Hepatocyte (in vitro differentiated cells): ENCODE measurements at regions not wholly inside any gene's neighbourhood (a gene's known extent, or its start where the extent isn't known, plus 50 kb on each side); places are given as distances from the start of the nearest gene placed in this dataset.

Experiments used
- DNase-seq: peaks from one replicate; pipeline ENCODE4 v3.0.0-alpha.2; 2016; ENCODE audit warnings: low spot score
- H2AFZ ChIP-seq: fragments of 200-600 bp; sonication (generic); 2 replicates; pipeline ENCODE4 v1.6.0; 2016; ENCODE audit warnings: antibody characterized with exemption, mild to moderate bottlenecking
- H3K27ac ChIP-seq: fragments of 200-600 bp; sonication (generic); 2 replicates; pipeline ENCODE4 v1.5.1; 2016; ENCODE audit warnings: mild to moderate bottlenecking
- H3K27me3 ChIP-seq: fragments of 200-600 bp; sonication (generic); 2 replicates; pipeline ENCODE4 v1.6.1; 2016
- H3K36me3 ChIP-seq: fragments of 200-600 bp; sonication (generic); replicated peaks from 2 replicates; pipeline ENCODE4 v1.5.1; 2016; ENCODE audit warnings: low read depth; ENCODE audit not compliant: insufficient read depth
- H3K4me1 ChIP-seq: fragments of 200-600 bp; sonication (generic); 2 replicates; pipeline ENCODE4 v1.5.1; 2016; ENCODE audit warnings: mild to moderate bottlenecking, moderate library complexity; ENCODE audit not compliant: insufficient read depth
- H3K4me2 ChIP-seq: fragments of 200-600 bp; sonication (generic); 2 replicates; pipeline ENCODE4 v1.6.0; 2016
- H3K4me3 ChIP-seq: fragments of 200-600 bp; sonication (generic); 2 replicates; pipeline ENCODE4 v1.5.1; 2016; ENCODE audit warnings: mild to moderate bottlenecking
- H3K79me2 ChIP-seq: fragments of 200-600 bp; sonication (generic); 2 replicates; pipeline ENCODE4 v1.6.0; 2017; ENCODE audit warnings: mild to moderate bottlenecking
- H3K9me2 ChIP-seq: fragments of 200-600 bp; sonication (generic); replicated peaks from 2 replicates; pipeline ENCODE4 v1.6.0; 2017; ENCODE audit warnings: mild to moderate bottlenecking; ENCODE audit not compliant: insufficient read depth
- H3K9me3 ChIP-seq: fragments of 200-600 bp; sonication (generic); 2 replicates; pipeline ENCODE4 v1.5.1; 2016; ENCODE audit warnings: low read depth, mild to moderate bottlenecking
- H4K20me1 ChIP-seq: fragments of 200-600 bp; sonication (generic); 2 replicates; pipeline ENCODE4 v1.6.0; 2016; ENCODE audit warnings: mild to moderate bottlenecking; ENCODE audit not compliant: insufficient read depth, poor library complexity, severe bottlenecking
- CTCF ChIP-seq: fragments of 200-600 bp; sonication (generic); IDR thresholded peaks from 2 replicates; pipeline ENCODE4 v1.5.1; 2016; ENCODE audit warnings: antibody characterized with exemption, mild to moderate bottlenecking; ENCODE audit not compliant: poor library complexity
- EZH2 ChIP-seq: fragments of 200-600 bp; sonication (generic); IDR thresholded peaks from 2 replicates; pipeline ENCODE4 v1.6.1; 2016; ENCODE audit warnings: antibody characterized with exemption, mild to moderate bottlenecking, borderline replicate concordance
- EZH2phosphoT487 ChIP-seq: fragments of 200-600 bp; sonication (generic); IDR thresholded peaks from one replicate; pipeline ENCODE4 v1.6.1; 2018; ENCODE audit warnings: antibody characterized with exemption, mild to moderate bottlenecking, low read depth, moderate library complexity; ENCODE audit not compliant: unreplicated experiment, severe bottlenecking
- WGBS: methylation state at CpG from one replicate; pipeline ENCODE4 v1.1.6; 2016; ENCODE audit warnings: low lambda C conversion rate; ENCODE audit errors: missing lambda C conversion rate; 5-methylcytosine and 5-hydroxymethylcytosine counted together

DNA sequence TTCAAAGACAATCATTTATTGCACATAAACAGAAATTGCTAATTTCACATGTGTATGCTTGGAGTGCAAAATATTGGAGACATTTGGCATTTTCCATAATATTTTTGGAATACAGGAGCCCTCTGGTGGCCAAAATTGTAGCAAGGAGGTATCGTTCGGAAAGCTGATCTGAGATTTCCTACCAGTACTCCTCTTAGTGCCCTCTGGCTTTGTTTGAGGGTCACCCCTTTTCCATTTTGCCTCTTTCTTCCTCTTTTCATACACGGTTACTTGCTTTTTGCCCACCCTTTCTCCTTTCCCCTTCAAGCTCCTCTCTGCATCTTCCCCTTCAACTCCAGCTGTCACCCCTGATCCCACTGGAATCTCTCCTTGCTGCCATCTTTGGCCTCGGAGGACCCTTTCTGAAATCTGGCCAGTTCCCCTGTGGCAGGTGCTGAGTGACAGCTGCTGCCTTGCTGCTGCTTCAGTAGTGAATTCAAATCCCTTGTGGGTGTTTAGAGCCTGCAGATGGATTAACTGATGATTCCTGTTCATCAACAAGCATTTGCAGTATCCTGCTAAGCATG, 164.6 kb upstream of the PARP11 start:
- H3K4me3 ChIP-seq: no peak overlapping the region
- TF ChIP-seq CTCF: peak; percentile 83
- TF ChIP-seq EZH2: no peak
- TF ChIP-seq EZH2phosphoT487: no peak
- 31% methylated on average over 4 of the region's 4 CpGs for WGBS
- H3K4me1 ChIP-seq: peaks cover 8% of the 10 kb centered on the region
- H3K27ac ChIP-seq: peak overlapping the region; percentile 58
- peak; percentile 73 for DNase-seq
- no peaks in the 10 kb centered on the region for H3K79me2 ChIP-seq
- H4K20me1 ChIP-seq: no peaks in the 10 kb centered on the region
- no peaks in the 10 kb centered on the region for H3K27me3 ChIP-seq
- no peak overlapping the region for H2AFZ ChIP-seq
- no peak overlapping the region for H3K4me2 ChIP-seq
- H3K9me2 ChIP-seq: no peaks in the 10 kb centered on the region
- H3K36me3 ChIP-seq: no peaks in the 10 kb centered on the region
- no peaks in the 10 kb centered on the region for H3K9me3 ChIP-seq

DNA sequence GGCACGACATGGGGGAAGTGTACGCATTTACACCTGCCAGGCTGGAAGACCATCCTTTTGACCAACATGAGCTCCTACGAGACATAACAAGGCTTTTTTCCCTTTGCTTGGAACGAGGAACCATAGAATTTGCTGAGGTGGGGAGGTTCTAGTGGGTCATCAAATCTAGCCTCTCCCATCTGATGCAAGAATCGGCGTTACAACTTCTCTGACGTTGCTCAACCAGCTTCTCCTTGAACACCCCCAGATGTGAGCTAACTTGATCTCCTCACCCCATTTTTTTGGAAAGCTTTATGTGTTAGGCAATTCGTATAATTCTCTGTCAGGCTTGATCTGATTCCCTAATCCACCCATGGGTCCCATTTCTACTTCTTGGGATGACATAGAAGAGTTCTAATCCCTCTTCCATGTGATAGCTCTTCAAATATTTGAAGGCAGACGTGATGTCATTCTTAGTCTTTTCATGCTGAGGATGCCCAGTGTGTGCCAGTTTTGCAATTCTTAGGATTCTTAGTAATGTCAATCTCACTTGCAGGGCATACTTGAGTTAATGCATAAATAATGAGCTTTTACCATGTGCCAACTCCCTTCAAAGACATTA, 163.6 kb upstream of the PARP11 start:
- no peak for DNase-seq
- H3K4me1 ChIP-seq: peaks cover 11% of the 10 kb centered on the region
- H3K9me2 ChIP-seq: no peaks in the 10 kb centered on the region
- 95% methylated on average over 9 of the region's 9 CpGs for WGBS
- H3K27ac ChIP-seq: no peak overlapping the region
- H4K20me1 ChIP-seq: no peaks in the 10 kb centered on the region
- TF ChIP-seq EZH2: no peak
- no peak for TF ChIP-seq EZH2phosphoT487
- no peak for TF ChIP-seq CTCF
- H3K27me3 ChIP-seq: no peaks in the 10 kb centered on the region
- no peak overlapping the region for H2AFZ ChIP-seq
- no peaks in the 10 kb centered on the region for H3K9me3 ChIP-seq
- no peak overlapping the region for H3K4me2 ChIP-seq
- H3K36me3 ChIP-seq: no peaks in the 10 kb centered on the region
- H3K4me3 ChIP-seq: no peak overlapping the region
- no peaks in the 10 kb centered on the region for H3K79me2 ChIP-seq

- no peaks in the 10 kb centered on the region for H3K9me3 ChIP-seq
- H3K4me2 ChIP-seq: no peak overlapping the region
- no peak overlapping the region for H2AFZ ChIP-seq
- H3K79me2 ChIP-seq: no peaks in the 10 kb centered on the region
- H3K27ac ChIP-seq: no peak overlapping the region
- WGBS: 51% methylated on average over 2 of the region's 2 CpGs
- DNase-seq: no peak
- H3K9me2 ChIP-seq: no peaks in the 10 kb centered on the region
- H3K4me1 ChIP-seq: peaks cover 25% of the 10 kb centered on the region
- H3K27me3 ChIP-seq: no peaks in the 10 kb centered on the region
- no peak overlapping the region for H3K4me3 ChIP-seq
- no peaks in the 10 kb centered on the region for H4K20me1 ChIP-seq
- TF ChIP-seq EZH2 (no peak), EZH2phosphoT487 (no peak), CTCF (no peak)
- H3K36me3 ChIP-seq: no peaks in the 10 kb centered on the region
These were observed 161.7 kb upstream of the PARP11 start for GRCh38 chr12:4034921-4035320.
